LHCN-M2 (cell line): ENCODE measurements at regions not wholly inside any gene's neighbourhood (a gene's known extent, or its start where the extent isn't known, plus 50 kb on each side); places are given as distances from the start of the nearest gene placed in this dataset.
"Not testable (repeated sequence)": the region's sequence is repeated elsewhere in the genome, so short reads cannot be mapped to it uniquely, and the experiment has no call there.

Experiments used
- DNase-seq: peaks from one replicate; pipeline ENCODE4 v3.0.0-alpha.2; 2012; ENCODE audit warnings: low read depth

GRCh38 chr3:145251311-145251710 is 909.7 kb downstream of the PLOD2 start:
- DNase-seq: no peak

GRCh38 chr3:145257967-145258366 is 903.0 kb downstream of the PLOD2 start:
- DNase-seq: not testable (repeated sequence)

GRCh38 chr3:145259166-145259880 is 901.7 kb downstream of the PLOD2 start:
- no peak for DNase-seq

- DNase-seq: not testable (repeated sequence)
These were observed 897.5 kb downstream of the PLOD2 start for GRCh38 chr3:145263458-145263857.

- no peak for DNase-seq
These were observed 894.6 kb downstream of the PLOD2 start for GRCh38 chr3:145266368-145266767.

GRCh38 chr3:145269106-145269505 is 891.9 kb downstream of the PLOD2 start:
- no peak for DNase-seq

GRCh38 chr3:145272684-145273083 is 888.3 kb downstream of the PLOD2 start:
- no peak for DNase-seq

GRCh38 chr3:145282505-145282904 is 878.5 kb downstream of the PLOD2 start:
- DNase-seq: no peak

GRCh38 chr3:145286937-145287336 is 874.0 kb downstream of the PLOD2 start:
- DNase-seq: no peak

GRCh38 chr3:145290010-145290409 is 871.0 kb downstream of the PLOD2 start:
- no peak for DNase-seq

GRCh38 chr3:145294572-145294971 is 866.4 kb downstream of the PLOD2 start:
- DNase-seq: no peak

GRCh38 chr3:145307272-145307671 is 853.7 kb downstream of the PLOD2 start:
- DNase-seq: no peak

GRCh38 chr3:145313751-145314150 is 847.2 kb downstream of the PLOD2 start:
- no peak for DNase-seq

GRCh38 chr3:145316253-145316652 is 844.7 kb downstream of the PLOD2 start:
- not testable (repeated sequence) for DNase-seq

- no peak for DNase-seq
These were observed 834.3 kb downstream of the PLOD2 start for GRCh38 chr3:145326666-145327065.

GRCh38 chr3:145333427-145333826 is 827.6 kb downstream of the PLOD2 start:
- not testable (repeated sequence) for DNase-seq

GRCh38 chr3:145333931-145334330 is 827.1 kb downstream of the PLOD2 start:
- no peak for DNase-seq

- DNase-seq: no peak
These were observed 805.8 kb downstream of the PLOD2 start for GRCh38 chr3:145355206-145355605.

- no peak for DNase-seq
These were observed 803.5 kb downstream of the PLOD2 start for GRCh38 chr3:145357453-145357852.

GRCh38 chr3:145359040-145359439 is 801.9 kb downstream of the PLOD2 start:
- no peak for DNase-seq

GRCh38 chr3:145368748-145369147 is 792.2 kb downstream of the PLOD2 start:
- DNase-seq: no peak

- no peak for DNase-seq
These were observed 790.1 kb downstream of the PLOD2 start for GRCh38 chr3:145370870-145371269.

- no peak for DNase-seq
These were observed 783.7 kb downstream of the PLOD2 start for GRCh38 chr3:145377301-145377700.

- DNase-seq: no peak
These were observed 777.6 kb downstream of the PLOD2 start for GRCh38 chr3:145383416-145383815.
